IPS-15b (cell line): ENCODE measurements at regions not wholly inside any gene's neighbourhood (a gene's known extent, or its start where the extent isn't known, plus 50 kb on each side); places are given as distances from the start of the nearest gene placed in this dataset.

Source experiments
- H3K27me3 ChIP-seq: one replicate; pipeline ENCODE4 v1.6.1; 2013; ENCODE audit warnings: low read length; ENCODE audit not compliant: control insufficient read depth, insufficient read depth
- H3K36me3 ChIP-seq: one replicate; pipeline ENCODE4 v1.6.1; 2013; ENCODE audit warnings: low read length; ENCODE audit not compliant: control insufficient read depth, insufficient read depth
- H3K4me1 ChIP-seq: one replicate; pipeline ENCODE4 v1.6.1; 2013; ENCODE audit warnings: mild to moderate bottlenecking, low read length; ENCODE audit not compliant: control insufficient read depth, insufficient read depth
- H3K4me3 ChIP-seq: one replicate; pipeline ENCODE4 v1.5.1; 2013; ENCODE audit warnings: low read depth, low read length
- H3K9ac ChIP-seq: one replicate; pipeline ENCODE4 v1.6.1; 2013; ENCODE audit warnings: low read depth, mild to moderate bottlenecking, low read length
- H3K9me3 ChIP-seq: one replicate; pipeline ENCODE4 v1.6.1; 2013; ENCODE audit warnings: mild to moderate bottlenecking, low read length; ENCODE audit not compliant: control insufficient read depth, insufficient read depth

- Histone ChIP-seq H3K27me3 (no peaks in the 10 kb centered on the region), H3K4me1 (no peaks in the 10 kb centered on the region), H3K9ac (no peak overlapping the region), H3K36me3 (no peaks in the 10 kb centered on the region), H3K9me3 (no peaks in the 10 kb centered on the region), H3K4me3 (no peak overlapping the region)
Observed at GRCh38 chr6:142500250-142500786, 198.5 kb downstream of the ADGRG6 start.

DNA sequence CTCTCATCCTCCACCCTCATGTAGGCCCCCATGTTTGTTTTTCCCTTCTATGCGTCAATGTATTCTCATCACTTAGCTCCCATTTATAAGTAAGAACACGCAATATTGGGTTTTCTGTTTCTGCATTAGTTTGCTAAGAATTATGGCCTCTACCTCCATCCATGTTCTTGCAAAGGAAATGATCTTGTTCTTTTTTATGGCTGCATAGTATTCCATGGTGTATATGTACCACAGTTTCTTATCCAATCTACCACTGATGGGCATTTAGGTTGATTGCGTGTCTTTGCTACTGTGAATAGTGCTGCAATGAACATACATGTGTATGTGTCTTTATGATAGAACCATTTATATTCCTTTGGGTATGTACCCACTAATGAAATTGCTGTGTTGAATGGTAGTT, 200.0 kb downstream of the ADGRG6 start:
- Histone ChIP-seq H3K9ac (no peak overlapping the region), H3K4me3 (no peak overlapping the region), H3K27me3 (no peaks in the 10 kb centered on the region), H3K9me3 (no peaks in the 10 kb centered on the region), H3K36me3 (no peaks in the 10 kb centered on the region), H3K4me1 (no peaks in the 10 kb centered on the region)

DNA sequence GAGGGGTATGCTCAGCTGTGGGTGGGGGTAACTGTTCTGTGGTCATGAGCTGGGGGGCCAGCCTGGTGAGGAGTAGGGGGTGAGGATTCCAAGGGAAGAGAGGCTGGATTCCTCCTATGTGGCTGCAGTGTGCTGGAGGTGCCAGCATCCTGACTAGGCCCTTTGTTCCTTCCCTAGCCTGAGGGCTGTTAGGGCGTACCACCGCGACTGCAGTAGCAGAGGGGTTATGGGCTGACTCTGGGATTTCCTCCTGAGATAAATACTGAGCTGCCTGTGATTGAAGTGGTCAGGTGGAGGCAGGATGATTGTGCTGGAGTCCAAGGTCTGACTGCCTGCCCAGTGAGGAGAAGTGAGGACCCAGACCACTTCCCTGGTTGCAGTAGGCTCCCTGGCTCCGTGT, 205.3 kb downstream of the ADGRG6 start:
- Histone ChIP-seq H3K9me3 (no peaks in the 10 kb centered on the region), H3K27me3 (no peaks in the 10 kb centered on the region), H3K4me1 (no peaks in the 10 kb centered on the region), H3K4me3 (no peak overlapping the region), H3K9ac (no peak overlapping the region), H3K36me3 (no peaks in the 10 kb centered on the region)

DNA sequence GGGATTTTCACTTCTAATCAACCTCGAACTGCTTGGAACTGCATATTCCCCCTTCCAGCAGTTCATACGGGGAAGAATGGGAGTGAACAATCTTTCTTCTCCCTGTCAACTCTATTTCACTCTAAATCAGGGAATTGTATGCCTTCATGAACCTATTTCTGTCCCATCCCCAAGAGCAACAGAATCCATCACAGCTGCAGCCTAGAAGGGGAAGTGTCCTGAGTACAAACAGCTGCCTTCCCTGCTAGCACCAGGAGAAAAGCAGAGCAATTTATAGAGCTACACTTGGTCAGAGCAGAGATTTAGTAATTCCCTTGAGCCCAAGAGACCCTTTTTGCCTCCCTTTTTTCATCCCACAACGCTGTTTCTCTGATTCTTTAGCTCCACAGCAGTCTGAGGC, 208.4 kb downstream of the ADGRG6 start:
- Histone ChIP-seq H3K4me3 (no peak overlapping the region), H3K4me1 (no peaks in the 10 kb centered on the region), H3K27me3 (no peaks in the 10 kb centered on the region), H3K9me3 (no peaks in the 10 kb centered on the region), H3K36me3 (no peaks in the 10 kb centered on the region), H3K9ac (no peak overlapping the region)

DNA sequence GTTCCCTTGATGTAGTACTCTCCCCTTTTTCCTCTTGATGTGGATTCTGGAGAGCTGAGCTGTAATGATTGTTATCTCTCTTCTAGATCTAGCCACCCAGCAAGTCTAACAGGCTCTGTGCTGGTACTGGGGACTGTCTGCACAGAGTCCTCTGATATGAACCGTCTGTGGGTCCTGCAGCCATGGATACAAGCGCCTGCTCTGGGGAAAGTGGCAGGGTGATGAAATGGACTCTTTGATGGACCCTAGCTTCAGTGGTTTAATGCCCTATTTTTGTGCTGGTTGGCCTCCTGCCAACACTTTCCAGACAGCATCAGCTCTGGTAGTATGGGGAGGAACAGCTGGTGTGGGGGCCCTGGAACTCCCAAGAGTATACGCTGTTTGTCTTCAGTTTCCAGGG, 216.3 kb downstream of the ADGRG6 start:
- H3K36me3 ChIP-seq = no peaks in the 10 kb centered on the region
- H3K9ac ChIP-seq = no peak overlapping the region
- H3K9me3 ChIP-seq = no peaks in the 10 kb centered on the region
- no peak overlapping the region for H3K4me3 ChIP-seq
- H3K4me1 ChIP-seq = no peaks in the 10 kb centered on the region
- no peaks in the 10 kb centered on the region for H3K27me3 ChIP-seq

DNA sequence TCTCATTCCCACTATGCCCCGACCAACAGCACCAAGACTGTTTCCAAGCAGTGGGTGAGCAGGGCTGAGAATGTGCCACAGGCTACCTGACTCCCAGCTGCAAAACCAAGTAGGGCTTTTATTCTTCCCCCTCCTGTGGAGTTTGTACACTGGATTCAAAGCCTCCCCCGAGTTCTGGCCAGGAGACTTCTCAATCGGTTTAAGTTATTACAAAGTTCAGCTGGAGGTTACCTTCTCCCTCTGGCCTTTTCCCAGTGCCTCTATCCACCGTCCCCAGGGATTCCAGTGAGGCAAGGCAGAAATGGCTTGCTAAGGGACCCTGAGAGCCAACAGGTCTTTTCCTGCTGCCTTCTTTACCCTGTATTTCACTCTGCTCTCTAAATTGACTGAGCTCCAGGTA, 217.0 kb downstream of the ADGRG6 start:
- Histone ChIP-seq H3K4me1 (no peaks in the 10 kb centered on the region), H3K9me3 (no peaks in the 10 kb centered on the region), H3K27me3 (no peaks in the 10 kb centered on the region), H3K9ac (no peak overlapping the region), H3K36me3 (no peaks in the 10 kb centered on the region), H3K4me3 (no peak overlapping the region)

- Histone ChIP-seq H3K4me3 (no peak overlapping the region), H3K9ac (no peak overlapping the region), H3K36me3 (no peaks in the 10 kb centered on the region), H3K4me1 (no peaks in the 10 kb centered on the region), H3K27me3 (no peaks in the 10 kb centered on the region), H3K9me3 (no peaks in the 10 kb centered on the region)
Observed at GRCh38 chr6:142521791-142522190, 220.0 kb downstream of the ADGRG6 start.

DNA sequence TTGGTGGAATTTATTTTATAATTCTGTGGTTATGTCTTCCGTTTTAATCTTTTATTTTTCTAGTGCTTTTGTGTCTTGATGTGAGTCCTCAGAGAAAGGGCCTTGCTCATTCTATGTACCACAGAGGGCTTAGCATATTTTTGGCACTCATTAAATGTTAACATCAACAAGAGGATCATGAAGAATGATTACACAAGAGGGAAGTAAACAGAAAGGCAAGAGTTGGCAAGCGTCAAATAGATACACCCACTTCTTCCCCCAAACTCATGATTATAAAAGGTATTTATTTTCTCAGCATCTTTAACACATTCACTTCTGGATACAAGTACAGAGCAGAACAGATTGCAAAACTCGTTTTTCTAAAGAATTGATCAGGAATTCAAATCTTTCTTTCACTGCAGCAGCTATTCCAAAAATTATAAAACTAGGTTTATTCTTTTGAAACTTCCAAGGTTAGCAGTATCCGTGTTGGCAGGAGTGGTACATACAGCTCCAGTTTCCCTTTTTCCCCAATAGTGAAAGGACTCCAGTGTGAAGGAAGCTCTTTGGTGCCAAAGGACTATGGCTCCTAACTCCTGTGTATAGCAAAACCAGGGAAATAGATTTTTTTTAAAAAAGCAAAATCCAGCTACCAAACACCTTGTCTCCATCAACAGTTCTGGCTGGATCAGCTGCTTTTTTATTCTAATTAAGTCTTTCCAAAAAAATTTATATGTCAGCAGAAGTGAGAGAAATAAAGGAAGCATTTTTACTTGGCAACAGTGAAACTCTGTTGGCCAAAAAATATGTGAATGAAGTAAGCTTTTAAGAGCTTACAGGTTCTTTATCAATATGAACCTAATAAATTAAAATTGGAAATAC, 221.9 kb downstream of the ADGRG6 start:
- Histone ChIP-seq H3K9ac (no peak overlapping the region), H3K4me1 (no peaks in the 10 kb centered on the region), H3K27me3 (no peaks in the 10 kb centered on the region), H3K36me3 (no peaks in the 10 kb centered on the region), H3K9me3 (no peaks in the 10 kb centered on the region), H3K4me3 (no peak overlapping the region)

- Histone ChIP-seq H3K9me3 (peaks cover 14% of the 10 kb centered on the region), H3K36me3 (no peaks in the 10 kb centered on the region), H3K27me3 (no peaks in the 10 kb centered on the region), H3K4me1 (no peaks in the 10 kb centered on the region), H3K9ac (no peak overlapping the region), H3K4me3 (no peak overlapping the region)
Observed at GRCh38 chr6:142530566-142530965, 228.8 kb downstream of the ADGRG6 start.

GRCh38 chr6:142531727-142532126, 229.9 kb downstream of the ADGRG6 start:
- H3K9me3 ChIP-seq = peaks cover 18% of the 10 kb centered on the region
- no peaks in the 10 kb centered on the region for H3K4me1 ChIP-seq
- H3K9ac ChIP-seq = no peak overlapping the region

GRCh38 chr6:142534076-142534475, 232.3 kb downstream of the ADGRG6 start:
- peaks cover 18% of the 10 kb centered on the region for H3K9me3 ChIP-seq
- H3K9ac ChIP-seq = no peak overlapping the region
- H3K36me3 ChIP-seq = no peaks in the 10 kb centered on the region
- no peak overlapping the region for H3K4me3 ChIP-seq
- H3K27me3 ChIP-seq = no peaks in the 10 kb centered on the region
- H3K4me1 ChIP-seq = no peaks in the 10 kb centered on the region

More at GRCh38 chr6:142531727-142532126, 229.9 kb downstream of the ADGRG6 start:
- H3K27me3 ChIP-seq = no peaks in the 10 kb centered on the region
- no peak overlapping the region for H3K4me3 ChIP-seq
- H3K36me3 ChIP-seq = no peaks in the 10 kb centered on the region

GRCh38 chr6:142534484-142534883, 232.7 kb downstream of the ADGRG6 start:
- Histone ChIP-seq H3K9ac (no peak overlapping the region), H3K4me1 (no peaks in the 10 kb centered on the region), H3K36me3 (no peaks in the 10 kb centered on the region), H3K27me3 (no peaks in the 10 kb centered on the region), H3K9me3 (peaks cover 18% of the 10 kb centered on the region), H3K4me3 (no peak overlapping the region)
